GM23338 (cell line): ENCODE measurements at regions not wholly inside any gene's neighbourhood (a gene's known extent, or its start where the extent isn't known, plus 50 kb on each side); places are given as distances from the start of the nearest gene placed in this dataset.
"Not testable (repeated sequence)": the region's sequence is repeated elsewhere in the genome, so short reads cannot be mapped to it uniquely, and the experiment has no call there.

ENCODE experiments used
- ATAC-seq: fragments of 200-7000 bp; cut with Tn5 transposase; 3 replicates; pipeline ENCODE4 v1.9.1; 2020
- DNase-seq: peaks from one replicate; pipeline ENCODE4 v3.0.0-alpha.2; 2015; ENCODE audit warnings: low spot score
- H2AFZ ChIP-seq: fragments of 200-600 bp; sonication (generic); 2 replicates; pipeline ENCODE4 v1.8.0; 2016; ENCODE audit warnings: antibody characterized with exemption, mild to moderate bottlenecking, moderate library complexity
- H3F3A ChIP-seq: fragments of 200-600 bp; sonication (generic); replicated peaks from 2 replicates; pipeline ENCODE4 v1.8.0; 2017; ENCODE audit warnings: antibody characterized with exemption, mixed run types, low read depth
- H3K27ac ChIP-seq: fragments of 200-600 bp; sonication (generic); 2 replicates; pipeline ENCODE4 v1.6.1; 2016; ENCODE audit warnings: low read depth
- H3K27me3 ChIP-seq: fragments of 200-600 bp; sonication (generic); 2 replicates; pipeline ENCODE4 v1.8.0; 2016; ENCODE audit warnings: mild to moderate bottlenecking, mixed run types, moderate library complexity; ENCODE audit not compliant: insufficient read depth
- H3K36me3 ChIP-seq: fragments of 200-600 bp; sonication (generic); 2 replicates; pipeline ENCODE4 v1.8.0; 2016; ENCODE audit warnings: mild to moderate bottlenecking; ENCODE audit not compliant: insufficient read depth
- H3K4me1 ChIP-seq: fragments of 200-600 bp; sonication (generic); 2 replicates; pipeline ENCODE4 v1.8.0; 2016; ENCODE audit warnings: mild to moderate bottlenecking, moderate library complexity; ENCODE audit not compliant: insufficient read depth
- H3K4me2 ChIP-seq: fragments of 200-600 bp; sonication (generic); 2 replicates; pipeline ENCODE4 v1.7.1; 2017; ENCODE audit warnings: mixed run types
- H3K4me3 ChIP-seq: fragments of 200-600 bp; sonication (generic); 2 replicates; pipeline ENCODE4 v1.6.1; 2016; ENCODE audit warnings: mixed run types
- H3K79me2 ChIP-seq: fragments of 200-600 bp; sonication (generic); replicated peaks from 2 replicates; pipeline ENCODE4 v1.8.0; 2017; ENCODE audit warnings: mild to moderate bottlenecking; ENCODE audit not compliant: insufficient read depth
- H3K9me2 ChIP-seq: fragments of 200-600 bp; sonication (generic); 2 replicates; pipeline ENCODE4 v1.8.0; 2017; ENCODE audit not compliant: insufficient read depth
- H4K20me1 ChIP-seq: fragments of 200-600 bp; sonication (generic); replicated peaks from 2 replicates; pipeline ENCODE4 v1.8.0; 2017; ENCODE audit warnings: mild to moderate bottlenecking; ENCODE audit not compliant: insufficient read depth
- H3K27ac Mint-ChIP-seq: 2 replicates; pipeline ENCODE4 v1.8.0; 2020; ENCODE audit warnings: inconsistent platforms, mild to moderate bottlenecking, moderate library complexity, mixed read lengths
- H3K27me3 Mint-ChIP-seq: 3 replicates; pipeline ENCODE4 v1.8.0; 2022; ENCODE audit warnings: low read depth, mild to moderate bottlenecking, moderate library complexity, mixed read lengths, inconsistent platforms; ENCODE audit not compliant: insufficient read depth, poor library complexity
- H3K36me3 Mint-ChIP-seq: 3 replicates; pipeline ENCODE4 v1.8.0; 2021; ENCODE audit warnings: low read depth, mild to moderate bottlenecking, inconsistent platforms, moderate library complexity, mixed read lengths
- H3K4me1 Mint-ChIP-seq: 3 replicates; pipeline ENCODE4 v1.8.0; 2020; ENCODE audit warnings: mild to moderate bottlenecking, inconsistent platforms, mixed read lengths
- H3K4me3 Mint-ChIP-seq: 3 replicates; pipeline ENCODE4 v1.8.0; 2021; ENCODE audit warnings: moderate library complexity, mild to moderate bottlenecking, inconsistent platforms, mixed read lengths
- H3K9me3 Mint-ChIP-seq: 3 replicates; pipeline ENCODE4 v1.8.0; 2020; ENCODE audit warnings: moderate library complexity, mild to moderate bottlenecking, inconsistent platforms, mixed read lengths
- CREB1 ChIP-seq: fragments of 250-450 bp; sonication (Bioruptor Pico); IDR thresholded peaks from 2 replicates; pipeline ENCODE4 v1.5.0; 2020; ENCODE audit warnings: low read depth, mild to moderate bottlenecking, moderate library complexity
- CTCF ChIP-seq, 2 experiments: fragments of 200-600 bp in 1 of 2; sonication (generic) in 1 of 2; conservative IDR thresholded peaks; 2 replicates each; pipeline versions ENCODE4 v1.5.1 to v1.6.1; 2016 to 2017; ENCODE audit warnings: antibody characterized with exemption in 2 of 2, low read depth in 2 of 2, mild to moderate bottlenecking in 2 of 2, moderate library complexity in 1 of 2
- ETS1 ChIP-seq: IDR thresholded peaks from 2 replicates; pipeline ENCODE4 v1.6.1; 2016; ENCODE audit warnings: antibody characterized with exemption
- EZH2 ChIP-seq: fragments of 200-600 bp; sonication (generic); IDR thresholded peaks from one replicate; pipeline ENCODE4 v1.8.0; 2017; ENCODE audit warnings: antibody characterized with exemption, mild to moderate bottlenecking, low read depth; ENCODE audit not compliant: unreplicated experiment
- JUNB ChIP-seq: IDR thresholded peaks from one replicate; pipeline ENCODE4 v1.6.1; 2016; ENCODE audit warnings: antibody characterized with exemption; ENCODE audit not compliant: unreplicated experiment
- REST ChIP-seq: IDR thresholded peaks from one replicate; pipeline ENCODE4 v1.6.1; 2018; ENCODE audit warnings: antibody characterized with exemption; ENCODE audit not compliant: unreplicated experiment
- STAT1 ChIP-seq: IDR thresholded peaks from one replicate; pipeline ENCODE4 v1.6.1; 2016; ENCODE audit warnings: antibody characterized with exemption; ENCODE audit not compliant: unreplicated experiment
- ZNF114 ChIP-seq: fragments of 250-450 bp; sonication (Bioruptor Pico); IDR thresholded peaks from 2 replicates; pipeline ENCODE4 v1.5.0; 2020; ENCODE audit warnings: mild to moderate bottlenecking, moderate library complexity
- ZNF331 ChIP-seq: fragments of 250-450 bp; sonication (Bioruptor Pico); IDR thresholded peaks from 2 replicates; pipeline ENCODE4 v1.5.0; 2020; ENCODE audit warnings: low read depth, mild to moderate bottlenecking, moderate library complexity
- ZNF462 ChIP-seq: fragments of 250-450 bp; sonication (Bioruptor Pico); IDR thresholded peaks from 2 replicates; pipeline ENCODE4 v1.5.0; 2020; ENCODE audit warnings: mild to moderate bottlenecking, moderate library complexity

GRCh38 chr5:63180190-63180589 is 601.6 kb downstream of the LRRC70 start:
- H3K9me2 ChIP-seq: peaks cover 14% of the 10 kb centered on the region
- not testable (repeated sequence) for H3K4me1 Mint-ChIP-seq, H2AFZ ChIP-seq, H3K27ac Mint-ChIP-seq, DNase-seq, H4K20me1 ChIP-seq, H3K79me2 ChIP-seq, H3K27ac ChIP-seq, H3K27me3 Mint-ChIP-seq, H3K4me3 ChIP-seq, H3K9me3 Mint-ChIP-seq, H3K36me3 Mint-ChIP-seq, H3K4me3 Mint-ChIP-seq, H3K36me3 ChIP-seq, H3K27me3 ChIP-seq, H3K4me1 ChIP-seq, H3K4me2 ChIP-seq, H3F3A ChIP-seq, ATAC-seq

- Histone ChIP-seq H3K4me2 (no peak overlapping the region), H3K79me2 (no peaks in the 10 kb centered on the region), H4K20me1 (no peaks in the 10 kb centered on the region), H3K9me2 (peaks cover 11% of the 10 kb centered on the region), H3K27me3 (no peaks in the 10 kb centered on the region), H3K36me3 (no peaks in the 10 kb centered on the region), H3K27ac (no peak overlapping the region), H2AFZ (no peak overlapping the region), H3K4me1 (no peaks in the 10 kb centered on the region), H3K4me3 (no peak overlapping the region), H3F3A (no peaks in the 10 kb centered on the region)
- Mint-ChIP-seq H3K27ac (no peak overlapping the region), H3K4me3 (no peak overlapping the region), H3K9me3 (no peaks in the 10 kb centered on the region), H3K4me1 (no peaks in the 10 kb centered on the region; the same call in 2 of the 3 replicates), H3K36me3 (no peaks in the 10 kb centered on the region), H3K27me3 (peaks cover 6% of the 10 kb centered on the region)
- DNase-seq (no peak), ATAC-seq (no peak)
- TF ChIP-seq JUNB (no peak), ZNF331 (CRISPR knock-in tag) (no peak), ZNF462 (CRISPR knock-in tag) (no peak), ETS1 (no peak), STAT1 (no peak), CTCF (conservative IDR thresholded peaks at IDR 0.05; ENCODE audit: low read depth in 2 of 2) (no peak), ZNF114 (CRISPR knock-in tag) (no peak), EZH2 (no peak), CREB1 (CRISPR knock-in tag) (no peak), REST (no peak)
Measured at GRCh38 chr5:63175850-63176249, 597.2 kb downstream of the LRRC70 start.
